ENCODE measurements at regions not wholly inside any gene's neighbourhood (a gene's known extent, or its start where the extent isn't known, plus 50 kb on each side); places are given as distances from the start of the nearest gene placed in this dataset.

- H3K4me3 ChIP-seq, result no peak overlapping the region
Observed at GRCh38 chr1:242873661-242874060, 349.2 kb upstream of the PLD5 start.

DNA sequence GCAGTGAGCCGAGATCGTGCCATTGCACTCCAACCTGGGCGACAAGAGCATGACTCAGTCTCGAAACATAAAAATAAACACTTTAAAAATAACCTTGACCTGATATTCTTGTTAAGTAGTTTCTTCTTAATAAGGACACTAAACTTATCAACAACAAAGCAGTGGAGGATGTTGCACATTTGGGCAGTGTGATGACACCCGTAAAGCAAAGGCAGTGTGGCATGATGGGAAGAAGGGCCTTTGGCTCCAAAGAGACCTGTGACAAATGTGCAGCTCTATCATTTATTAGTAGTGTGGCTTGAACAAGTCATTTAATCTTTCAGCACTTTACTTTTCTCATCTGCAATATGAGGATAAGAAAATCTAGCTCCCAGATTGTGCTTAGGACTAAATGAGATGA is 348.0 kb upstream of the PLD5 start:
- H3K36me3 ChIP-seq, result no peaks in the 10 kb centered on the region
- H3K4me3 ChIP-seq, result no peak overlapping the region
- TF ChIP-seq, protein P1, sequence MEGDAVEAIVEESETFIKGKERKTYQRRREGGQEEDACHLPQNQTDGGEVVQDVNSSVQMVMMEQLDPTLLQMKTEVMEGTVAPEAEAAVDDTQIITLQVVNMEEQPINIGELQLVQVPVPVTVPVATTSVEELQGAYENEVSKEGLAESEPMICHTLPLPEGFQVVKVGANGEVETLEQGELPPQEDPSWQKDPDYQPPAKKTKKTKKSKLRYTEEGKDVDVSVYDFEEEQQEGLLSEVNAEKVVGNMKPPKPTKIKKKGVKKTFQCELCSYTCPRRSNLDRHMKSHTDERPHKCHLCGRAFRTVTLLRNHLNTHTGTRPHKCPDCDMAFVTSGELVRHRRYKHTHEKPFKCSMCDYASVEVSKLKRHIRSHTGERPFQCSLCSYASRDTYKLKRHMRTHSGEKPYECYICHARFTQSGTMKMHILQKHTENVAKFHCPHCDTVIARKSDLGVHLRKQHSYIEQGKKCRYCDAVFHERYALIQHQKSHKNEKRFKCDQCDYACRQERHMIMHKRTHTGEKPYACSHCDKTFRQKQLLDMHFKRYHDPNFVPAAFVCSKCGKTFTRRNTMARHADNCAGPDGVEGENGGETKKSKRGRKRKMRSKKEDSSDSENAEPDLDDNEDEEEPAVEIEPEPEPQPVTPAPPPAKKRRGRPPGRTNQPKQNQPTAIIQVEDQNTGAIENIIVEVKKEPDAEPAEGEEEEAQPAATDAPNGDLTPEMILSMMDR (IDR thresholded peaks at IDR 0.05), result no peak
- TF ChIP-seq POLR2A (IDR thresholded peaks at IDR 0.05), result no peak
- no peaks in the 10 kb centered on the region for H3K9me3 ChIP-seq
- no peaks in the 10 kb centered on the region for H3K27me3 ChIP-seq
- no peaks in the 10 kb centered on the region for H3K4me1 ChIP-seq
- no peak overlapping the region for H3K27ac ChIP-seq
- no peak for DNase-seq

More at GRCh38 chr1:242873661-242874060, 349.2 kb upstream of the PLD5 start:
- no peak for DNase-seq
- H3K36me3 ChIP-seq, result no peaks in the 10 kb centered on the region
- H3K27ac ChIP-seq, result no peak overlapping the region
- no peaks in the 10 kb centered on the region for H3K4me1 ChIP-seq
- H3K27me3 ChIP-seq, result no peaks in the 10 kb centered on the region
- no peaks in the 10 kb centered on the region for H3K9me3 ChIP-seq
- TF ChIP-seq, protein P1 (IDR thresholded peaks at IDR 0.05), result no peak
- no peak for TF ChIP-seq POLR2A (IDR thresholded peaks at IDR 0.05)

DNA sequence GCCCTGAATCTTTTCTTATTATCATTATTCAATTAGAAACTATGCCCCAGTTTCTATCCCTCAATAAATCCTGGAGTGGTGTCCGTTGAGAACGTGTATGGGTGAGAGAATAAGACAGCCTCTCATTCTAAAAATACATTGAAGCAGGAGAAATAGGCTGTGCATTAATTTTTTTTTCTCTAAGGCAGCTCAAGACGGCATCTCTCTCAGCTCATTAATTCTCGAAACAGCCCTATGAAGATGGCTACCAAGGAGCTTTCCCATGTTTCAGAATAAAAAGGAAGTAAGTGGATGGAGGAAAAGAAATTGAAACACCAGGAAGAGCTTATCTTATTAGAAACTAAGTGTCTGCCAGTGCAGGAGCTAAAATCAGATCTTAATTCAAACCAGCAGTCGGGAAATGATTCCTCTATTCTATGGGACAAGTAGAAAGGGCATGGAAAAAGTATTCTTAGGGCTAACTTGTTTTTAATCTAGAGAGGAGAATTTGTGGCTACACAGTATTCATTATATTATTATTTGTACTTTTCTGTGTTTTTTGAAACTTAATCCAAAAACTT is 347.1 kb upstream of the PLD5 start:
- H3K36me3 ChIP-seq, result no peaks in the 10 kb centered on the region
- H3K27ac ChIP-seq, result no peak overlapping the region
- TF ChIP-seq, protein P1 (IDR thresholded peaks at IDR 0.05), result no peak
- no peak for TF ChIP-seq POLR2A (IDR thresholded peaks at IDR 0.05)
- H3K9me3 ChIP-seq, result no peaks in the 10 kb centered on the region
- H3K4me3 ChIP-seq, result no peak overlapping the region
- DNase-seq, result no peak
- no peaks in the 10 kb centered on the region for H3K4me1 ChIP-seq
- no peaks in the 10 kb centered on the region for H3K27me3 ChIP-seq

DNA sequence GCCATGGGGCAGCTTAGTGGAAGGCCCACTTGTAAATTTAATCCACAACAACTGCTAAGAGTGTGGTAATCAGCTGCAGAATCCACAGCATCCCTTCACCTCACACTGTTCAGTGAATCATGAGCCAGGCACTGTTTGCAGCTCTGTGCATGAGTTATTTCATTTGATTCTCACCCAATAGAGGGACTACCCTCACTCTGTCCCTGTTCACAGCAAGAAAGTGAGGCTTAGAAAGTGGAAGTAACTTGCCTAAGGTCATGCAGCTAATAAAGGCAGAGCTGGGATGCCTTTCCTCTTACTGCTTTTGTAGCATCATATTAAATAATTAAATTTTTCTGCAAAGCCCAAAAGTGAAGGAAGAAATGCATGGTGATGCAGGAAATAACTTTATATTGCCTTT is 346.5 kb upstream of the PLD5 start:
- no peak overlapping the region for H3K4me3 ChIP-seq
- DNase-seq, result no peak
- H3K36me3 ChIP-seq, result no peaks in the 10 kb centered on the region
- H3K27me3 ChIP-seq, result no peaks in the 10 kb centered on the region
- no peaks in the 10 kb centered on the region for H3K9me3 ChIP-seq
- TF ChIP-seq POLR2A (IDR thresholded peaks at IDR 0.05), result no peak
- TF ChIP-seq, protein P1 (IDR thresholded peaks at IDR 0.05), result no peak
- no peak overlapping the region for H3K27ac ChIP-seq
- no peaks in the 10 kb centered on the region for H3K4me1 ChIP-seq

DNA sequence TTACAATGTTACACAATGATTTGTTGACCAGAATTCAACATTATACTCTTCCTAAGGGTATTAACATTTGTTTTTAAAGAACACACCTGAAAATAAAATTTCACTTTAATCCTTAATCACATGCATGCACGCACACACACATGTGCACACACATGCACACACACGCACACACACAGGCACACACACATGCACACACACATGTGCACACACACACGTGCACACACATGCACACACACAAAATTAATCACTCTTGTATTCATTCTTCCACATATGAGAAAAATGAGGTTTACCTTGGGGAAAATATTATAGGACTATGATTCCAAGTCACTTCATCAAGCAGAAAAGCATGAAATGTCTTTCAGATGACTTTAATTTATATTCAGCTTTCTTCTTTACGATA is 331.8 kb upstream of the PLD5 start:
- Histone ChIP-seq H3K27me3 (no peaks in the 10 kb centered on the region), H3K36me3 (no peaks in the 10 kb centered on the region), H3K4me1 (no peaks in the 10 kb centered on the region), H3K27ac (no peak overlapping the region), H3K4me3 (no peak overlapping the region), H3K9me3 (no peaks in the 10 kb centered on the region)
- DNase-seq, result no peak
- TF ChIP-seq POLR2A (IDR thresholded peaks at IDR 0.05), result no peak
- TF ChIP-seq, protein P1 (IDR thresholded peaks at IDR 0.05), result no peak

DNA sequence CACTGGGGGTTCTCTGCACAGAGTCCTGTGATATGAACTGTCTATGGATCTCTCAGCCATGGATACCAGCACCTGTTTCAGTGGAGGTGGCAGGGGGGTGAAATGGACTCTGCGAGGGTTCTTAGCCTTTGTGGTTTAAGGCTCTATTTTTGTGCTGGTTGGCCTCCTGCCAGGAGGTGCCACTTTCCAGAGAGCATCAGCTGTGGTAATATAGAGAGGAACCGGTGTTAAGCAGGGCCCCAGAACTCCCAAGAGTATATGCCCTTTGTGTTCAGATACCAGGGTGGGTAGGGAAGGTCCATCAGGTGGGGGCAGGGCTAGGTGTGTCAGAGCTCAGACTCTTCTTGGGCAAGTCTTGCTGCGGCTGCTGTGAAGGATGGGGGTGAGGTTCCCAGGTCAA is 330.0 kb upstream of the PLD5 start:
- no peaks in the 10 kb centered on the region for H3K27me3 ChIP-seq
- H3K27ac ChIP-seq, result no peak overlapping the region
- H3K4me3 ChIP-seq, result no peak overlapping the region
- no peak for TF ChIP-seq POLR2A (IDR thresholded peaks at IDR 0.05)
- TF ChIP-seq, protein P1 (IDR thresholded peaks at IDR 0.05), result no peak
- no peak for DNase-seq
- H3K9me3 ChIP-seq, result no peaks in the 10 kb centered on the region
- H3K36me3 ChIP-seq, result no peaks in the 10 kb centered on the region
- no peaks in the 10 kb centered on the region for H3K4me1 ChIP-seq

Data from Peyer's patch (tissue), 4 donors.